ENCODE measurements at regions not wholly inside any gene's neighbourhood (a gene's known extent, or its start where the extent isn't known, plus 50 kb on each side); places are given as distances from the start of the nearest gene placed in this dataset.

DNA sequence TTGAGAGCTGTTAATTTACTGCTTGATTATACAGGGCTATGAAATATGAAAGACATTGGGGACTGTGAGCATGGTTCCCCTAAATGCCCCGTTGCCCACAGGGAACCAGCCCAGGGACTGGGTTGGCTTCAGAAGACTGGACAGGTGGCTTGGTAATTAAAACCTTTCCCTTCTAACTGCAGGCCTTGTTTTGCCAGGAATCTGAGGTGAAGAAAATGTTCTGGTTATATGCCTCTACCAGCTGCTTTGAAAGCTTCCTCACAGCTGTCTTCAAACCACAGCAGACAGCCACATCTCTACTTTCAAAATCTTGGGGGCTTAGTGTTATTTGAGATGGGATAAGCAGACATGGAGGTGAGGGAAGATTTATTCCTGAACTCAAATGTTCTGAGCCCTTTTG lies 153.3 kb upstream of the SPRY4 start:
- no peak for DNase-seq
- Mint-ChIP-seq H3K27me3 (ENCODE audit: insufficient read depth) (no peaks in the 10 kb centered on the region), H3K4me3 (no peak overlapping the region), H3K27ac (no peak overlapping the region), H3K36me3 (ENCODE audit: low read depth) (peaks cover 19% of the 10 kb centered on the region), H3K4me1 (ENCODE audit: low read depth) (peaks cover 33% of the 10 kb centered on the region), H3K9me3 (peaks cover 12% of the 10 kb centered on the region)
- TF ChIP-seq, protein P1, sequence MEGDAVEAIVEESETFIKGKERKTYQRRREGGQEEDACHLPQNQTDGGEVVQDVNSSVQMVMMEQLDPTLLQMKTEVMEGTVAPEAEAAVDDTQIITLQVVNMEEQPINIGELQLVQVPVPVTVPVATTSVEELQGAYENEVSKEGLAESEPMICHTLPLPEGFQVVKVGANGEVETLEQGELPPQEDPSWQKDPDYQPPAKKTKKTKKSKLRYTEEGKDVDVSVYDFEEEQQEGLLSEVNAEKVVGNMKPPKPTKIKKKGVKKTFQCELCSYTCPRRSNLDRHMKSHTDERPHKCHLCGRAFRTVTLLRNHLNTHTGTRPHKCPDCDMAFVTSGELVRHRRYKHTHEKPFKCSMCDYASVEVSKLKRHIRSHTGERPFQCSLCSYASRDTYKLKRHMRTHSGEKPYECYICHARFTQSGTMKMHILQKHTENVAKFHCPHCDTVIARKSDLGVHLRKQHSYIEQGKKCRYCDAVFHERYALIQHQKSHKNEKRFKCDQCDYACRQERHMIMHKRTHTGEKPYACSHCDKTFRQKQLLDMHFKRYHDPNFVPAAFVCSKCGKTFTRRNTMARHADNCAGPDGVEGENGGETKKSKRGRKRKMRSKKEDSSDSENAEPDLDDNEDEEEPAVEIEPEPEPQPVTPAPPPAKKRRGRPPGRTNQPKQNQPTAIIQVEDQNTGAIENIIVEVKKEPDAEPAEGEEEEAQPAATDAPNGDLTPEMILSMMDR (IDR thresholded peaks at IDR 0.05): no peak

DNA sequence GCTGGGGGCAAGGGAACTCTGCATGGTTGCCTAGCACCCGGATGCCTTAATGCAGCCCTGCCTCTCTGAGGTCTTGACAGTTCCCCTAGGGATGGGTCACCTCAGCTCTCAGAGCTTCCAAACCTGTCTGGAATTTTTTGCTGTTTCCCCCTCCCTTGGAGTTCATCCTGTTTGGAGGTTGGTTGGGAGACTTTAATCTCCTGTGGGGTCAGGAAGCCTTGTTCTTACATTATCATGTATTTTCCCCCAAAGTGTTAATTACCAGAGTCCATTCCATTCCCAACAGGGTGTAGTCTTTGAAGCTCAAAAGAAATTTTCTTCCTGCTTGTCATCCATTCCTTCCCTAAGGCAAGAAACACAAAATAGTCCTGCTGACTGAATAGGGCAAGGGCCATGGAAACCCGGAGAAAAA lies 150.3 kb upstream of the SPRY4 start:
- peaks cover 54% of the 10 kb centered on the region for H3K4me1 Mint-ChIP-seq (ENCODE audit: low read depth)
- DNase-seq: peak; percentile 20
- no peak overlapping the region; the same call in 1 of the 2 replicates for H3K4me3 Mint-ChIP-seq
- TF ChIP-seq, protein P1 (IDR thresholded peaks at IDR 0.05): no peak
- H3K36me3 Mint-ChIP-seq (ENCODE audit: low read depth): peaks cover 19% of the 10 kb centered on the region
- H3K9me3 Mint-ChIP-seq: peaks cover 12% of the 10 kb centered on the region
- H3K27me3 Mint-ChIP-seq (ENCODE audit: insufficient read depth): no peaks in the 10 kb centered on the region; the same call in 1 of the 2 replicates
- peak overlapping the region; percentile 92 for H3K27ac Mint-ChIP-seq

DNA sequence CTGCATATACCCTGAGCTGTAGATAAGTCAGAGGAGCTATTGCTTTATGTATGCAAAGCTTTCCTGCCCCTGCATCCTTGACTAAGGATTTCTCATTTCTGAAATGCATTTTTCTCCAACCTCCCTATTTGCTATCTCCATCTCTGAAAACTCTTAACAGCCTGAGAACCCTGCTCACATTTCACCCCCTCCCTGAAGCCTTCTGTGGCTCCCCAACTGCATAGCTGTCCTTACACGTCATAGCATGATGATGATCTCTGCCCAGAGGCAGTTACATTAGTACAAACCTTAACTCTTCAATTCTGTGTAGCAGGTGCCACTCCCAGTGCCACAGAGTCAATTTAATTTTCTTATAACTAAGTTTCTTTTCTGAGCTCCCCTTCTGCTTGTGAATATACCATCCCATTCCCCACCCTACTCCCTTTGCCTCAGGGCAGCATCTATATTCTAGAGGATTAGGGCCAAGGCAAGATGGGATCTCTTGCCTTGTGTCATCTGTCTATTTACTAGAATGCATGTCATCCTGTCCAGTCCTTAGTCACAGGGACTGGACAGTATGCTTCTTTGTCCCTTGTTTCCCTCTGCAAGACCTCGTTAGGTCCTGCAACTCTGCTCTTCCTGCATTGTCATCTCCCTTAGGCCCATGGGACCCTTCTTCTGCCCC lies 149.7 kb upstream of the SPRY4 start:
- DNase-seq: no peak
- H3K4me1 Mint-ChIP-seq (ENCODE audit: low read depth): peaks cover 56% of the 10 kb centered on the region
- H3K27ac Mint-ChIP-seq: peak overlapping the region; percentile 92
- peaks cover 11% of the 10 kb centered on the region for H3K9me3 Mint-ChIP-seq
- no peak overlapping the region for H3K4me3 Mint-ChIP-seq
- peaks cover 19% of the 10 kb centered on the region for H3K36me3 Mint-ChIP-seq (ENCODE audit: low read depth)
- no peaks in the 10 kb centered on the region; the same call in 1 of the 2 replicates for H3K27me3 Mint-ChIP-seq (ENCODE audit: insufficient read depth)
- TF ChIP-seq, protein P1 (IDR thresholded peaks at IDR 0.05): no peak

DNA sequence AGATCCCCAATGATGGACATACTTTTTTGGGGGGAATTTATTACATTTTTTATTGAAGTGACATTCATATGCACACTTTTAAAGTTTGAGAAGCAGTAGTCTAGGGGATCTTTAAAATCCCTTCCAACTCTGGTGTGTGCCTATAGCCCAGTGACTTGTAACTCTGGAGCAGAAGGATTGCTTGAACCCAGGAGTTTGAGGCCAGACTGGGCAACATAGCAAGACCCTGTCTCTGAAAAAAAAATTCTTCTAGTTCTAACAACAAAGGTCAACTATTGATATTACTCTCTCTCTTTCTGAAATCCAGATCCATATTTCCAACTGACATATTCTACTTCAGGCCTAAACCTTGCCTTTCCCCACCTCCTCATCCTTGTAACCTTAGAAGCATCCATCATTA lies 148.2 kb upstream of the SPRY4 start:
- H3K27ac Mint-ChIP-seq: peak overlapping the region; percentile 92

DNA sequence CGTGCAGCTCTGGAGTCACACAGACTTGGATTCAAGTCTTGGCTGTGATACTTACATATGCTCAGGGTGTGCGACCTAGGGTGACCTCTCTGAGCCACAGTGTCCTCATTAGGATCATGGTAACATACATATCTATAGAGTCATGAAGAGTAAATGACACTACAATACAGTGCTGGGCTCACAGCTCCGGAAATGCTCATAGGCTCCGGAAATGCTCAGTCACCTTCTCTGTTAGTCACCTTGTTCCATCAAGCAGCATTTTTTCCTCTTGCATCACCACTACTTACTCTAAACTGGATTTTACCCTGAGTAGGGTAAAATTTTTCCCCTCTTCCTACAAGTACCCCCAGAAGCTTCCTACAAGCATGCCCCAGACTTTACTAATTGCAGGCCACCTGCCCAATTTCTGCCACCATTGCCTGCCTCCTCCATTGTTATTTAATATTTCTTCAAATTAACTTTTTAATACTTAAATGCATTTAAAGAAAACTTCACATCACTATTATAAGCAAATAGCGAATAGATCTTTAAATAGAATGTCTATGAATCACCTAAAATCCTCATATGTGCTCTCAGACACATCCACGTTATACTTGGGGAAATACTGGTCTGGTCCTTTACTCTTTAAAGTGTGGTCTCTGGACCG lies 147.6 kb upstream of the SPRY4 start:
- peaks cover 59% of the 10 kb centered on the region for H3K4me1 Mint-ChIP-seq (ENCODE audit: low read depth)
- no peaks in the 10 kb centered on the region; the same call in none of the 2 replicates for H3K36me3 Mint-ChIP-seq (ENCODE audit: low read depth)
- H3K27ac Mint-ChIP-seq: peak overlapping the region; percentile 92
- DNase-seq: peak; percentile 95
- TF ChIP-seq, protein P1 (IDR thresholded peaks at IDR 0.05): no peak
- H3K4me3 Mint-ChIP-seq: peak overlapping the region; percentile 72
- no peaks in the 10 kb centered on the region; the same call in 1 of the 2 replicates for H3K27me3 Mint-ChIP-seq (ENCODE audit: insufficient read depth)
- H3K9me3 Mint-ChIP-seq: no peaks in the 10 kb centered on the region

More for the DNA sequence above, 148.2 kb upstream of the SPRY4 start:
- TF ChIP-seq, protein P1 (IDR thresholded peaks at IDR 0.05): no peak
- H3K9me3 Mint-ChIP-seq: no peaks in the 10 kb centered on the region
- peaks cover 56% of the 10 kb centered on the region for H3K4me1 Mint-ChIP-seq (ENCODE audit: low read depth)
- peaks cover 4% of the 10 kb centered on the region for H3K36me3 Mint-ChIP-seq (ENCODE audit: low read depth)
- H3K27me3 Mint-ChIP-seq (ENCODE audit: insufficient read depth): no peaks in the 10 kb centered on the region; the same call in 1 of the 2 replicates
- no peak for DNase-seq
- no peak overlapping the region for H3K4me3 Mint-ChIP-seq
